H1 (cell line): ENCODE measurements at regions not wholly inside any gene's neighbourhood (a gene's known extent, or its start where the extent isn't known, plus 50 kb on each side); places are given as distances from the start of the nearest gene placed in this dataset.

Experiments
- CTCF ChIA-PET: fragments of 300-600 bp; sonication (Branson Sonifier 250); formaldehyde crosslinking; loops from one replicate; lab custom pipeline; 2021; ENCODE audit not compliant: partially characterized antibody; lab: Charles Lee
- POLR2A ChIA-PET: fragments of 300-600 bp; sonication (Branson Sonifier 250); formaldehyde crosslinking; loops from one replicate; lab custom pipeline; 2021; ENCODE audit warnings: inconsistent platforms; ENCODE audit not compliant: partially characterized antibody; lab: Charles Lee
- DNase-seq, 2 experiments: peaks; one replicate each; pipeline versions ENCODE4 v3.0.0 to v3.0.0-alpha.2; 2010 to 2022; ENCODE audit warnings: low spot score in 2 of 2, low read depth in 1 of 2, mixed read lengths in 1 of 2
- FAIRE-seq: peaks from 2 replicates; lab custom pipeline; 2011; peaks lifted over from hg19 to GRCh38; lab: Jason Lieb, UNC
- H2AFZ ChIP-seq: 2 replicates; pipeline ENCODE4 v1.8.1; 2012; ENCODE audit warnings: low read length, inconsistent platforms
- H2AK5ac ChIP-seq: 2 replicates; pipeline ENCODE4 v1.6.1; 2013; ENCODE audit warnings: low read depth, low read length
- H2BK120ac ChIP-seq: replicated peaks from 2 replicates; pipeline ENCODE3; 2013; ENCODE audit warnings: low read depth, low read length, inconsistent platforms
- H2BK12ac ChIP-seq: 2 replicates; pipeline ENCODE4 v1.6.1; 2013; ENCODE audit warnings: low read depth, low read length
- H2BK15ac ChIP-seq: 2 replicates; pipeline ENCODE4 v1.6.1; 2013; ENCODE audit warnings: low read length
- H2BK20ac ChIP-seq: 2 replicates; pipeline ENCODE4 v1.6.1; 2013; ENCODE audit warnings: low read length
- H2BK5ac ChIP-seq: 2 replicates; pipeline ENCODE4 v1.6.1; 2013; ENCODE audit warnings: low read depth, low read length
- H3K14ac ChIP-seq: 2 replicates; pipeline ENCODE4 v1.6.1; 2013; ENCODE audit warnings: inconsistent platforms; ENCODE audit not compliant: insufficient read length
- H3K18ac ChIP-seq: 2 replicates; pipeline ENCODE4 v1.6.1; 2013; ENCODE audit warnings: low read length; ENCODE audit errors: extremely low read depth
- H3K23ac ChIP-seq: 2 replicates; pipeline ENCODE4 v1.6.1; 2013; ENCODE audit warnings: inconsistent platforms; ENCODE audit not compliant: insufficient read length
- H3K23me2 ChIP-seq: 2 replicates; pipeline ENCODE4 v1.6.1; 2013; ENCODE audit warnings: low read depth, low read length
- H3K27ac ChIP-seq: 2 replicates; pipeline ENCODE4 v1.6.1; 2011; ENCODE audit warnings: low read depth, low read length, inconsistent platforms
- H3K27me3 ChIP-seq, 4 experiments: replicated peaks in 1 of 4; 1 replicate in 1 of 4; 2 replicates in 3 of 4; pipeline versions ENCODE4 v1.6.1 to v1.8.1; 2011 to 2013; ENCODE audit warnings: low read length in 3 of 4, mild to moderate bottlenecking in 3 of 4, inconsistent platforms in 2 of 4, mixed read lengths in 2 of 4, moderate library complexity in 1 of 4; ENCODE audit not compliant: control insufficient read depth in 3 of 4, insufficient read depth in 3 of 4; ENCODE audit errors: extremely low read depth in 1 of 4
- H3K36me3 ChIP-seq, 4 experiments: 2 replicates each; pipeline versions ENCODE4 v1.6.1 to v1.8.1; 2011 to 2013; ENCODE audit warnings: mild to moderate bottlenecking in 4 of 4, low read length in 3 of 4, moderate library complexity in 2 of 4, control low read depth in 1 of 4, inconsistent platforms in 1 of 4; ENCODE audit not compliant: insufficient read depth in 4 of 4, control insufficient read depth in 2 of 4
- H3K4ac ChIP-seq: replicated peaks from 2 replicates; pipeline ENCODE3; 2013; ENCODE audit warnings: low read length, low read depth, mixed read lengths, inconsistent platforms; ENCODE audit not compliant: insufficient read length
- H3K4me1 ChIP-seq, 4 experiments: replicated peaks in 1 of 4; 1 replicate in 1 of 4; 2 replicates in 3 of 4; pipeline versions ENCODE4 v1.6.1 to v1.8.1; 2011 to 2013; ENCODE audit warnings: low read length in 3 of 4, inconsistent platforms in 2 of 4, mixed read lengths in 1 of 4; ENCODE audit not compliant: insufficient read depth in 4 of 4, control insufficient read depth in 3 of 4
- H3K4me2 ChIP-seq, 2 experiments: 2 replicates each; pipeline versions ENCODE4 v1.6.1 to v1.8.1; 2011 to 2013; ENCODE audit warnings: low read depth in 2 of 2, low read length in 2 of 2, control low read depth in 1 of 2, inconsistent platforms in 1 of 2, mild to moderate bottlenecking in 1 of 2; ENCODE audit not compliant: insufficient read depth in 1 of 2
- H3K4me3 ChIP-seq, 4 experiments: fragments of 200-600, 300-600 bp in 1 of 4; sonication (generic), shearing (Covaris generic), sonication (Bioruptor Twin) in 1 of 4; 2 replicates each; pipeline versions ENCODE4 v1.5.1 to v1.8.1; 2011 to 2016; ENCODE audit warnings: low read length in 4 of 4, low read depth in 3 of 4, control low read depth in 2 of 4, inconsistent platforms in 2 of 4, mild to moderate bottlenecking in 2 of 4, mixed read lengths in 1 of 4, moderate library complexity in 1 of 4; ENCODE audit not compliant: insufficient read depth in 2 of 4; ENCODE audit errors: extremely low read depth in 1 of 4
- H3K56ac ChIP-seq: replicated peaks from 2 replicates; pipeline ENCODE3; 2013; ENCODE audit warnings: low read depth, mild to moderate bottlenecking, mixed read lengths, low read length, inconsistent platforms; ENCODE audit not compliant: insufficient read length
- H3K79me1 ChIP-seq: 2 replicates; pipeline ENCODE4 v1.6.1; 2013; ENCODE audit warnings: low read depth, low read length, control low read depth
- H3K79me2 ChIP-seq, 2 experiments: 2 replicates each; pipeline versions ENCODE4 v1.6.1 to v1.8.1; 2012 to 2013; ENCODE audit warnings: low read length in 2 of 2, mild to moderate bottlenecking in 2 of 2, inconsistent platforms in 1 of 2; ENCODE audit not compliant: insufficient read depth in 2 of 2, control insufficient read depth in 1 of 2
- H3K9ac ChIP-seq, 4 experiments: replicated peaks in 1 of 4; 1 replicate in 1 of 4; 2 replicates in 3 of 4; pipeline versions ENCODE4 v1.6.1 to v1.8.1; 2011 to 2013; ENCODE audit warnings: low read depth in 3 of 4, low read length in 3 of 4, control low read depth in 2 of 4, mild to moderate bottlenecking in 2 of 4, moderate library complexity in 2 of 4, inconsistent platforms in 1 of 4; ENCODE audit errors: extremely low read depth in 1 of 4
- H3K9me3 ChIP-seq, 2 experiments: 2 replicates each; pipeline versions ENCODE4 v1.6.1 to v1.8.1; 2012 to 2013; ENCODE audit warnings: mild to moderate bottlenecking in 2 of 2, moderate library complexity in 2 of 2, control low read depth in 1 of 2, inconsistent platforms in 1 of 2, low read depth in 1 of 2, low read length in 1 of 2, mixed read lengths in 1 of 2; ENCODE audit not compliant: insufficient read depth in 2 of 2
- H4K20me1 ChIP-seq, 2 experiments: replicated peaks in 1 of 2; 2 replicates each; pipeline versions ENCODE3 to v1.8.1; 2011 to 2013; ENCODE audit warnings: inconsistent platforms in 2 of 2, low read length in 2 of 2, mild to moderate bottlenecking in 1 of 2; ENCODE audit not compliant: insufficient read depth in 2 of 2, control insufficient read depth in 1 of 2
- H4K5ac ChIP-seq: 2 replicates; pipeline ENCODE4 v1.6.1; 2013; ENCODE audit warnings: low read length, low read depth, mixed read lengths, inconsistent platforms; ENCODE audit not compliant: insufficient read length
- H4K8ac ChIP-seq: 2 replicates; pipeline ENCODE4 v1.8.0; 2013; ENCODE audit warnings: mild to moderate bottlenecking, moderate library complexity, low read length, inconsistent platforms; ENCODE audit not compliant: insufficient read depth; ENCODE audit errors: extremely low read depth
- H4K91ac ChIP-seq: replicated peaks from 2 replicates; pipeline ENCODE3; 2013; ENCODE audit warnings: low read length, mixed read lengths, inconsistent platforms; ENCODE audit not compliant: insufficient read length
- CHD7 ChIP-seq: fragments of 300-600 bp; sonication (generic); IDR thresholded peaks from 2 replicates; pipeline ENCODE4 v1.7.1; 2012; ENCODE audit warnings: low read length, moderate library complexity, mild to moderate bottlenecking, inconsistent platforms; ENCODE audit not compliant: insufficient replicate concordance
- WGBS, 2 experiments: shearing (Covaris generic) in 1 of 2; methylation state at CpG; one replicate each; pipeline versions ENCODE4 v1.1.6 to v1.1.7; 2013 to 2015; ENCODE audit warnings: low lambda C conversion rate in 2 of 2, mixed read lengths in 2 of 2, inconsistent platforms in 1 of 2, low coverage in 1 of 2, missing lambda C conversion rate in 1 of 2; ENCODE audit not compliant: insufficient replicate concordance in 2 of 2, insufficient coverage in 1 of 2, insufficient read length in 1 of 2; ENCODE audit errors: extremely low coverage in 1 of 2, missing lambda C conversion rate in 1 of 2; 5-methylcytosine and 5-hydroxymethylcytosine counted together

GRCh38 chr9:86562691-86563090 lies 208.5 kb upstream of the TUT7 start:
- FAIRE-seq (no peak), DNase-seq (no peak)
- Histone ChIP-seq H2BK12ac (no peak overlapping the region), H3K27me3 (no peaks in the 10 kb centered on the region), H3K23ac (no peak overlapping the region), H3K56ac (no peak overlapping the region), H4K5ac (no peak overlapping the region), H3K4me3 (no peak overlapping the region), H2AFZ (no peak overlapping the region), H2AK5ac (no peak overlapping the region), H4K20me1 (no peaks in the 10 kb centered on the region), H3K14ac (no peak overlapping the region), H3K23me2 (no peaks in the 10 kb centered on the region), H3K27ac (no peak overlapping the region), H3K4me2 (no peak overlapping the region), H2BK20ac (no peak overlapping the region), H2BK5ac (no peak overlapping the region), H3K9me3 (peaks cover 0 to 3% of the 10 kb centered on the region in 2 experiments; a peak in 1 of 4 replicates), H3K9ac (no peak overlapping the region), H4K91ac (no peak overlapping the region), H3K18ac (no peak overlapping the region), H3K79me1 (no peaks in the 10 kb centered on the region), H2BK120ac (no peak overlapping the region), H3K4ac (no peak overlapping the region), H3K4me1 (no peaks in the 10 kb centered on the region), H2BK15ac (no peak overlapping the region), H4K8ac (no peak overlapping the region), H3K36me3 (no peaks in the 10 kb centered on the region), H3K79me2 (no peaks in the 10 kb centered on the region)
- WGBS, 2 experiments: 79% methylated on average over 5 of the region's 5 CpGs; no CpG with 5 or more reads in 1 of the 2 experiments
- CTCF ChIA-PET: no interaction called here
- POLR2A ChIA-PET: no interaction called here
- TF ChIP-seq CHD7: no peak
